ENCODE measurements at regions not wholly inside any gene's neighbourhood (a gene's known extent, or its start where the extent isn't known, plus 50 kb on each side); places are given as distances from the start of the nearest gene placed in this dataset.

DNA sequence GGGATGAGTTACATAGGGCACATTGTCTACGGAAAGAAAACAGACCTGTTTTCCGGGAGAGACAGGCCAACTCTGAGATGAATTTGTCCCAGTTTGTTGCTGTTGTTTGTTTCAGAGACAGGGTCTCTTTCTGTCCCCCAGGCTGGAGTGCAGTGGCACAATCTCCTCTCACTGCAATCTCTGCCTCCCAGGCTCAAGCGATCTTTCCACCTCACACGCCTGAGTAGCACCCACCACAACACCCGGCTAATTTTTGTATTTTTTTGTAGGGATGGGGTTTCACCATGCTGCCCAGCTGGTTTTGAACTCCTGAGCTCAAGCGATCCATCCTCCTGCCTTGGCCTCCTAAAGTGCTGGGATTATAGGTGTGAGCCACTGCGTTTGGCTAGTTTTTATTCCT is 125.5 kb upstream of the ERRFI1 start:
- TF ChIP-seq, protein P1, sequence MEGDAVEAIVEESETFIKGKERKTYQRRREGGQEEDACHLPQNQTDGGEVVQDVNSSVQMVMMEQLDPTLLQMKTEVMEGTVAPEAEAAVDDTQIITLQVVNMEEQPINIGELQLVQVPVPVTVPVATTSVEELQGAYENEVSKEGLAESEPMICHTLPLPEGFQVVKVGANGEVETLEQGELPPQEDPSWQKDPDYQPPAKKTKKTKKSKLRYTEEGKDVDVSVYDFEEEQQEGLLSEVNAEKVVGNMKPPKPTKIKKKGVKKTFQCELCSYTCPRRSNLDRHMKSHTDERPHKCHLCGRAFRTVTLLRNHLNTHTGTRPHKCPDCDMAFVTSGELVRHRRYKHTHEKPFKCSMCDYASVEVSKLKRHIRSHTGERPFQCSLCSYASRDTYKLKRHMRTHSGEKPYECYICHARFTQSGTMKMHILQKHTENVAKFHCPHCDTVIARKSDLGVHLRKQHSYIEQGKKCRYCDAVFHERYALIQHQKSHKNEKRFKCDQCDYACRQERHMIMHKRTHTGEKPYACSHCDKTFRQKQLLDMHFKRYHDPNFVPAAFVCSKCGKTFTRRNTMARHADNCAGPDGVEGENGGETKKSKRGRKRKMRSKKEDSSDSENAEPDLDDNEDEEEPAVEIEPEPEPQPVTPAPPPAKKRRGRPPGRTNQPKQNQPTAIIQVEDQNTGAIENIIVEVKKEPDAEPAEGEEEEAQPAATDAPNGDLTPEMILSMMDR (IDR thresholded peaks at IDR 0.05; ENCODE audit: control extremely low read depth in 1 of 3, insufficient read depth in 1 of 3, low read depth in 1 of 3, low read length in 3 of 3): no peak
- no peak for TF ChIP-seq CHD1 (IDR thresholded peaks at IDR 0.05; ENCODE audit: low read depth, low read length)
- no peak for TF ChIP-seq SIN3A (conservative IDR thresholded peaks at IDR 0.05 in 1 of 2, IDR thresholded peaks at IDR 0.05 in 1 of 2; ENCODE audit: low read depth in 1 of 2, low read length in 2 of 2)
- no peak for TF ChIP-seq POLR2A (IDR thresholded peaks at IDR 0.05; ENCODE audit: control extremely low read depth in 1 of 2, low read depth in 2 of 2, low read length in 2 of 2)
- no peak for TF ChIP-seq BCL11A (IDR thresholded peaks at IDR 0.05; ENCODE audit: low read depth in 2 of 2, low read length in 2 of 2)
- no peak for TF ChIP-seq ATF2 (IDR thresholded peaks at IDR 0.05; ENCODE audit: low read length)
- TF ChIP-seq SAP30 (IDR thresholded peaks at IDR 0.05; ENCODE audit: insufficient read depth, insufficient replicate concordance, low read length): no peak
- no peak for TF ChIP-seq ASH2L (IDR thresholded peaks at IDR 0.05; ENCODE audit: low read length)
- TF ChIP-seq, protein P2, sequence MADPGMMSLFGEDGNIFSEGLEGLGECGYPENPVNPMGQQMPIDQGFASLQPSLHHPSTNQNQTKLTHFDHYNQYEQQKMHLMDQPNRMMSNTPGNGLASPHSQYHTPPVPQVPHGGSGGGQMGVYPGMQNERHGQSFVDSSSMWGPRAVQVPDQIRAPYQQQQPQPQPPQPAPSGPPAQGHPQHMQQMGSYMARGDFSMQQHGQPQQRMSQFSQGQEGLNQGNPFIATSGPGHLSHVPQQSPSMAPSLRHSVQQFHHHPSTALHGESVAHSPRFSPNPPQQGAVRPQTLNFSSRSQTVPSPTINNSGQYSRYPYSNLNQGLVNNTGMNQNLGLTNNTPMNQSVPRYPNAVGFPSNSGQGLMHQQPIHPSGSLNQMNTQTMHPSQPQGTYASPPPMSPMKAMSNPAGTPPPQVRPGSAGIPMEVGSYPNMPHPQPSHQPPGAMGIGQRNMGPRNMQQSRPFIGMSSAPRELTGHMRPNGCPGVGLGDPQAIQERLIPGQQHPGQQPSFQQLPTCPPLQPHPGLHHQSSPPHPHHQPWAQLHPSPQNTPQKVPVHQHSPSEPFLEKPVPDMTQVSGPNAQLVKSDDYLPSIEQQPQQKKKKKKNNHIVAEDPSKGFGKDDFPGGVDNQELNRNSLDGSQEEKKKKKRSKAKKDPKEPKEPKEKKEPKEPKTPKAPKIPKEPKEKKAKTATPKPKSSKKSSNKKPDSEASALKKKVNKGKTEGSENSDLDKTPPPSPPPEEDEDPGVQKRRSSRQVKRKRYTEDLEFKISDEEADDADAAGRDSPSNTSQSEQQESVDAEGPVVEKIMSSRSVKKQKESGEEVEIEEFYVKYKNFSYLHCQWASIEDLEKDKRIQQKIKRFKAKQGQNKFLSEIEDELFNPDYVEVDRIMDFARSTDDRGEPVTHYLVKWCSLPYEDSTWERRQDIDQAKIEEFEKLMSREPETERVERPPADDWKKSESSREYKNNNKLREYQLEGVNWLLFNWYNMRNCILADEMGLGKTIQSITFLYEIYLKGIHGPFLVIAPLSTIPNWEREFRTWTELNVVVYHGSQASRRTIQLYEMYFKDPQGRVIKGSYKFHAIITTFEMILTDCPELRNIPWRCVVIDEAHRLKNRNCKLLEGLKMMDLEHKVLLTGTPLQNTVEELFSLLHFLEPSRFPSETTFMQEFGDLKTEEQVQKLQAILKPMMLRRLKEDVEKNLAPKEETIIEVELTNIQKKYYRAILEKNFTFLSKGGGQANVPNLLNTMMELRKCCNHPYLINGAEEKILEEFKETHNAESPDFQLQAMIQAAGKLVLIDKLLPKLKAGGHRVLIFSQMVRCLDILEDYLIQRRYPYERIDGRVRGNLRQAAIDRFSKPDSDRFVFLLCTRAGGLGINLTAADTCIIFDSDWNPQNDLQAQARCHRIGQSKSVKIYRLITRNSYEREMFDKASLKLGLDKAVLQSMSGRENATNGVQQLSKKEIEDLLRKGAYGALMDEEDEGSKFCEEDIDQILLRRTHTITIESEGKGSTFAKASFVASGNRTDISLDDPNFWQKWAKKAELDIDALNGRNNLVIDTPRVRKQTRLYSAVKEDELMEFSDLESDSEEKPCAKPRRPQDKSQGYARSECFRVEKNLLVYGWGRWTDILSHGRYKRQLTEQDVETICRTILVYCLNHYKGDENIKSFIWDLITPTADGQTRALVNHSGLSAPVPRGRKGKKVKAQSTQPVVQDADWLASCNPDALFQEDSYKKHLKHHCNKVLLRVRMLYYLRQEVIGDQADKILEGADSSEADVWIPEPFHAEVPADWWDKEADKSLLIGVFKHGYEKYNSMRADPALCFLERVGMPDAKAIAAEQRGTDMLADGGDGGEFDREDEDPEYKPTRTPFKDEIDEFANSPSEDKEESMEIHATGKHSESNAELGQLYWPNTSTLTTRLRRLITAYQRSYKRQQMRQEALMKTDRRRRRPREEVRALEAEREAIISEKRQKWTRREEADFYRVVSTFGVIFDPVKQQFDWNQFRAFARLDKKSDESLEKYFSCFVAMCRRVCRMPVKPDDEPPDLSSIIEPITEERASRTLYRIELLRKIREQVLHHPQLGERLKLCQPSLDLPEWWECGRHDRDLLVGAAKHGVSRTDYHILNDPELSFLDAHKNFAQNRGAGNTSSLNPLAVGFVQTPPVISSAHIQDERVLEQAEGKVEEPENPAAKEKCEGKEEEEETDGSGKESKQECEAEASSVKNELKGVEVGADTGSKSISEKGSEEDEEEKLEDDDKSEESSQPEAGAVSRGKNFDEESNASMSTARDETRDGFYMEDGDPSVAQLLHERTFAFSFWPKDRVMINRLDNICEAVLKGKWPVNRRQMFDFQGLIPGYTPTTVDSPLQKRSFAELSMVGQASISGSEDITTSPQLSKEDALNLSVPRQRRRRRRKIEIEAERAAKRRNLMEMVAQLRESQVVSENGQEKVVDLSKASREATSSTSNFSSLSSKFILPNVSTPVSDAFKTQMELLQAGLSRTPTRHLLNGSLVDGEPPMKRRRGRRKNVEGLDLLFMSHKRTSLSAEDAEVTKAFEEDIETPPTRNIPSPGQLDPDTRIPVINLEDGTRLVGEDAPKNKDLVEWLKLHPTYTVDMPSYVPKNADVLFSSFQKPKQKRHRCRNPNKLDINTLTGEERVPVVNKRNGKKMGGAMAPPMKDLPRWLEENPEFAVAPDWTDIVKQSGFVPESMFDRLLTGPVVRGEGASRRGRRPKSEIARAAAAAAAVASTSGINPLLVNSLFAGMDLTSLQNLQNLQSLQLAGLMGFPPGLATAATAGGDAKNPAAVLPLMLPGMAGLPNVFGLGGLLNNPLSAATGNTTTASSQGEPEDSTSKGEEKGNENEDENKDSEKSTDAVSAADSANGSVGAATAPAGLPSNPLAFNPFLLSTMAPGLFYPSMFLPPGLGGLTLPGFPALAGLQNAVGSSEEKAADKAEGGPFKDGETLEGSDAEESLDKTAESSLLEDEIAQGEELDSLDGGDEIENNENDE (IDR thresholded peaks at IDR 0.05; ENCODE audit: insufficient replicate concordance, low read length): no peak

Data from H1 (cell line).